DOHH2 (cell line): ENCODE measurements at regions not wholly inside any gene's neighbourhood (a gene's known extent, or its start where the extent isn't known, plus 50 kb on each side); places are given as distances from the start of the nearest gene placed in this dataset.

ENCODE experiments used
- H3F3A ChIP-seq: fragments of 200-600 bp; sonication (generic), shearing (Covaris generic); 2 replicates; pipeline ENCODE4 v1.6.0; 2016; ENCODE audit warnings: antibody characterized with exemption, mild to moderate bottlenecking; ENCODE audit not compliant: control insufficient read depth, insufficient read depth
- H3K27ac ChIP-seq: fragments of 200-600 bp; sonication (generic); 2 replicates; pipeline ENCODE4 v1.5.1; 2014; ENCODE audit warnings: low read depth, mild to moderate bottlenecking, low read length, moderate library complexity
- H3K27me3 ChIP-seq: fragments of 200-600 bp; sonication (generic); 2 replicates; pipeline ENCODE4 v1.6.1; 2014; ENCODE audit warnings: mild to moderate bottlenecking, low read length, mixed read lengths; ENCODE audit not compliant: control insufficient read depth
- H3K36me3 ChIP-seq: fragments of 200-600 bp; sonication (generic); 2 replicates; pipeline ENCODE4 v1.6.1; 2014; ENCODE audit warnings: mild to moderate bottlenecking, low read length, moderate library complexity, mixed read lengths; ENCODE audit not compliant: control insufficient read depth
- H3K4me1 ChIP-seq: fragments of 200-600 bp; sonication (generic); 2 replicates; pipeline ENCODE4 v1.6.1; 2014; ENCODE audit warnings: mild to moderate bottlenecking, low read length, mixed read lengths; ENCODE audit not compliant: control insufficient read depth
- H3K4me2 ChIP-seq: fragments of 200-600 bp; sonication (generic); 2 replicates; pipeline ENCODE4 v1.6.0; 2014; ENCODE audit warnings: mild to moderate bottlenecking, low read length, moderate library complexity
- H3K4me3 ChIP-seq: fragments of 200-600 bp; sonication (generic); 2 replicates; pipeline ENCODE4 v1.5.1; 2014; ENCODE audit warnings: mild to moderate bottlenecking, low read length, mixed read lengths
- H3K79me2 ChIP-seq: fragments of 200-600 bp; sonication (generic); 2 replicates; pipeline ENCODE4 v1.6.1; 2014; ENCODE audit warnings: mild to moderate bottlenecking, low read length, mixed read lengths; ENCODE audit not compliant: control insufficient read depth
- H3K9me2 ChIP-seq: fragments of 200-600 bp; sonication (generic); replicated peaks from 2 replicates; pipeline ENCODE4 v1.6.1; 2014; ENCODE audit warnings: mild to moderate bottlenecking, low read length, mixed read lengths; ENCODE audit not compliant: control insufficient read depth
- H3K9me3 ChIP-seq: fragments of 200-600 bp; sonication (generic); 2 replicates; pipeline ENCODE4 v1.6.1; 2014; ENCODE audit warnings: antibody characterized with exemption, low read length, mixed read lengths; ENCODE audit not compliant: control insufficient read depth, insufficient read depth
- H4K20me1 ChIP-seq: fragments of 200-600 bp; sonication (generic); 2 replicates; pipeline ENCODE4 v1.6.0; 2014; ENCODE audit warnings: low read depth, mild to moderate bottlenecking, antibody characterized with exemption, low read length, moderate library complexity; ENCODE audit not compliant: control insufficient read depth, insufficient read depth
- CTCF ChIP-seq: fragments of 200-600 bp; sonication (generic); IDR thresholded peaks from one replicate; pipeline ENCODE4 v1.5.1; 2014; ENCODE audit warnings: antibody characterized with exemption, mild to moderate bottlenecking, low read depth, low read length; ENCODE audit not compliant: poor library complexity, severe bottlenecking
- EZH2phosphoT487 ChIP-seq: fragments of 200-600 bp; sonication (generic); IDR thresholded peaks from 2 replicates; pipeline ENCODE4 v1.6.1; 2017; ENCODE audit warnings: borderline replicate concordance, mild to moderate bottlenecking, antibody characterized with exemption, low read length, moderate library complexity, mixed read lengths

DNA sequence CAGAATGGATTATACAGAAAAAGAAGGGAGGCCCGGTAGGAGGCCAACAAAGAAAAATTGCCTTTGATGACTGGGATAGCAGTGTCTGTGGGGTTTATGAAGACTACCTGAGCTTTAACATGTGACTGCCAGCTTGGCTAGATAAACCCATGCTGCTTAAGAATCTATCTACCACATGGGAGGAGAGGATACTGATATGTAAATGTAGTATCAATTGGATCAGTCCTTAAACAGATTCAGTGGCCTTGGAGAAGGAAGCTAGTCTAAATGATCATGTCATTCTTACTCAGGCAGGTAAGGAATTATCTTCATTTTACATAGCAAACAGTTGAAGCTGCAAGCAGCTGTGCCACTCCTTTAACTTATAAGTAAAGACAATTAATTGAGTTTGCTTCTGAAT, 50.0 kb upstream of the SYNPR start:
- Histone ChIP-seq H3K27me3 (no peaks in the 10 kb centered on the region), H3K4me2 (no peak overlapping the region), H3F3A (no peaks in the 10 kb centered on the region), H3K36me3 (no peaks in the 10 kb centered on the region), H3K4me1 (peaks cover 10% of the 10 kb centered on the region), H3K9me2 (no peaks in the 10 kb centered on the region), H3K4me3 (no peak overlapping the region), H3K79me2 (no peaks in the 10 kb centered on the region), H3K9me3 (no peaks in the 10 kb centered on the region), H4K20me1 (no peaks in the 10 kb centered on the region), H3K27ac (no peak overlapping the region)
- no peak for TF ChIP-seq EZH2phosphoT487
- no peak for TF ChIP-seq CTCF
